DOHH2 (cell line): ENCODE measurements at regions not wholly inside any gene's neighbourhood (a gene's known extent, or its start where the extent isn't known, plus 50 kb on each side); places are given as distances from the start of the nearest gene placed in this dataset.

ENCODE experiments used
- H3F3A ChIP-seq: fragments of 200-600 bp; sonication (generic), shearing (Covaris generic); 2 replicates; pipeline ENCODE4 v1.6.0; 2016; ENCODE audit warnings: antibody characterized with exemption, mild to moderate bottlenecking; ENCODE audit not compliant: control insufficient read depth, insufficient read depth
- H3K27ac ChIP-seq: fragments of 200-600 bp; sonication (generic); 2 replicates; pipeline ENCODE4 v1.5.1; 2014; ENCODE audit warnings: low read depth, mild to moderate bottlenecking, low read length, moderate library complexity
- H3K27me3 ChIP-seq: fragments of 200-600 bp; sonication (generic); 2 replicates; pipeline ENCODE4 v1.6.1; 2014; ENCODE audit warnings: mild to moderate bottlenecking, low read length, mixed read lengths; ENCODE audit not compliant: control insufficient read depth
- H3K36me3 ChIP-seq: fragments of 200-600 bp; sonication (generic); 2 replicates; pipeline ENCODE4 v1.6.1; 2014; ENCODE audit warnings: mild to moderate bottlenecking, low read length, moderate library complexity, mixed read lengths; ENCODE audit not compliant: control insufficient read depth
- H3K4me1 ChIP-seq: fragments of 200-600 bp; sonication (generic); 2 replicates; pipeline ENCODE4 v1.6.1; 2014; ENCODE audit warnings: mild to moderate bottlenecking, low read length, mixed read lengths; ENCODE audit not compliant: control insufficient read depth
- H3K4me2 ChIP-seq: fragments of 200-600 bp; sonication (generic); 2 replicates; pipeline ENCODE4 v1.6.0; 2014; ENCODE audit warnings: mild to moderate bottlenecking, low read length, moderate library complexity
- H3K4me3 ChIP-seq: fragments of 200-600 bp; sonication (generic); 2 replicates; pipeline ENCODE4 v1.5.1; 2014; ENCODE audit warnings: mild to moderate bottlenecking, low read length, mixed read lengths
- H3K79me2 ChIP-seq: fragments of 200-600 bp; sonication (generic); 2 replicates; pipeline ENCODE4 v1.6.1; 2014; ENCODE audit warnings: mild to moderate bottlenecking, low read length, mixed read lengths; ENCODE audit not compliant: control insufficient read depth
- H3K9me2 ChIP-seq: fragments of 200-600 bp; sonication (generic); replicated peaks from 2 replicates; pipeline ENCODE4 v1.6.1; 2014; ENCODE audit warnings: mild to moderate bottlenecking, low read length, mixed read lengths; ENCODE audit not compliant: control insufficient read depth
- H3K9me3 ChIP-seq: fragments of 200-600 bp; sonication (generic); 2 replicates; pipeline ENCODE4 v1.6.1; 2014; ENCODE audit warnings: antibody characterized with exemption, low read length, mixed read lengths; ENCODE audit not compliant: control insufficient read depth, insufficient read depth
- H4K20me1 ChIP-seq: fragments of 200-600 bp; sonication (generic); 2 replicates; pipeline ENCODE4 v1.6.0; 2014; ENCODE audit warnings: low read depth, mild to moderate bottlenecking, antibody characterized with exemption, low read length, moderate library complexity; ENCODE audit not compliant: control insufficient read depth, insufficient read depth
- CTCF ChIP-seq: fragments of 200-600 bp; sonication (generic); IDR thresholded peaks from one replicate; pipeline ENCODE4 v1.5.1; 2014; ENCODE audit warnings: antibody characterized with exemption, mild to moderate bottlenecking, low read depth, low read length; ENCODE audit not compliant: poor library complexity, severe bottlenecking
- EZH2phosphoT487 ChIP-seq: fragments of 200-600 bp; sonication (generic); IDR thresholded peaks from 2 replicates; pipeline ENCODE4 v1.6.1; 2017; ENCODE audit warnings: borderline replicate concordance, mild to moderate bottlenecking, antibody characterized with exemption, low read length, moderate library complexity, mixed read lengths

GRCh38 chr2:146295080-146295670, 1549.7 kb upstream of the ACVR2A start:
- no peak overlapping the region for H3K4me2 ChIP-seq
- no peaks in the 10 kb centered on the region for H3K9me2 ChIP-seq
- H3K36me3 ChIP-seq = no peaks in the 10 kb centered on the region
- no peaks in the 10 kb centered on the region for H3K27me3 ChIP-seq
- no peaks in the 10 kb centered on the region for H3F3A ChIP-seq
- peaks cover 7% of the 10 kb centered on the region; the same call in 1 of the 2 replicates for H3K9me3 ChIP-seq
- no peak overlapping the region for H3K27ac ChIP-seq
- no peaks in the 10 kb centered on the region for H4K20me1 ChIP-seq
- H3K79me2 ChIP-seq = no peaks in the 10 kb centered on the region
- H3K4me3 ChIP-seq = no peak overlapping the region
- no peaks in the 10 kb centered on the region for H3K4me1 ChIP-seq
- TF ChIP-seq CTCF (no peak), EZH2phosphoT487 (no peak)

DNA sequence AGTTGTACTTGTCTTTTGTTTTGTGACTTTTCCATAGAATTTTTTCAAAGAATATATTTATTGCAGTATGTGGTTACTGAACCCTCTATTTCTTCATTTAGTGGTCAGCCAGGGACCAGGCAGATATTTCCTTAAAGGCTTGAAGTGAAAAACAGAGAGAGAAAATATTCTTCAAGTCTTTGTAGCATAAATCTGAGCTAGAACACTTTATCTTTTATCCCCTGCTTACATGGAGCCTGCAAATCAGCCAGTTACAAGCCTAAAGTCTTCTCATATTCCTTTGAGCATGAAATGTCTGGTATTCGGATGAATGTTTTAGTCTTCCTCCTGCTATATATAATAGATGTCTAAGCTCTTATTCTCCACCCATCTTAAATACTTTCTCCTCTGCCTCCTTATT, 1557.5 kb upstream of the ACVR2A start:
- no peaks in the 10 kb centered on the region for H4K20me1 ChIP-seq
- H3K27me3 ChIP-seq = no peaks in the 10 kb centered on the region
- H3K79me2 ChIP-seq = no peaks in the 10 kb centered on the region
- TF ChIP-seq CTCF = no peak
- TF ChIP-seq EZH2phosphoT487 = no peak
- no peaks in the 10 kb centered on the region for H3F3A ChIP-seq
- no peaks in the 10 kb centered on the region for H3K9me2 ChIP-seq
- H3K4me1 ChIP-seq = no peaks in the 10 kb centered on the region
- H3K4me2 ChIP-seq = no peak overlapping the region
- no peaks in the 10 kb centered on the region for H3K36me3 ChIP-seq
- no peak overlapping the region for H3K27ac ChIP-seq
- no peak overlapping the region for H3K4me3 ChIP-seq
- H3K9me3 ChIP-seq = no peaks in the 10 kb centered on the region

DNA sequence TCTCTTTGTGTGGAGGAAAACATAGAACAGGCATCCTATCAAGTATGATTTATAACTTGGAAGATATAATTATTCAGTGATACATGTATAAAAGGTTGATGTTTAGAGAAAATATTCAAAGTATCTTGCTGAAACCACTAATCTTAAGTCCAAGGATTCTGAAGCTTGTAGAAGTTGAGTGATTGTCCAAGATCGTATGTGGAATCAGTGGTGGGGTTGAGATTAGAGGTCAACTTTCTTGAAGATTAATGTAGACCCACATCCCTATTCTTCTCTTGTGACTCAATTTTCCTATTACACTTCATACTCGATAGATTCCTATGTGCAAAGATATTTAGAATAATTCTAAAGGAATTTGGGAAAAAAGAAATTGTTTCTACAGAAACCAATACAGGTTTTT, 1565.9 kb upstream of the ACVR2A start:
- no peaks in the 10 kb centered on the region for H3K9me3 ChIP-seq
- no peaks in the 10 kb centered on the region for H3K4me1 ChIP-seq
- H3K27ac ChIP-seq = no peak overlapping the region
- H3K27me3 ChIP-seq = no peaks in the 10 kb centered on the region
- TF ChIP-seq EZH2phosphoT487 = no peak
- no peak for TF ChIP-seq CTCF
- H3K36me3 ChIP-seq = no peaks in the 10 kb centered on the region
- H4K20me1 ChIP-seq = no peaks in the 10 kb centered on the region
- no peaks in the 10 kb centered on the region for H3K9me2 ChIP-seq
- H3K4me2 ChIP-seq = no peak overlapping the region
- H3F3A ChIP-seq = no peaks in the 10 kb centered on the region
- H3K79me2 ChIP-seq = no peaks in the 10 kb centered on the region
- H3K4me3 ChIP-seq = no peak overlapping the region
